GM18511 (cell line): ENCODE measurements at regions not wholly inside any gene's neighbourhood (a gene's known extent, or its start where the extent isn't known, plus 50 kb on each side); places are given as distances from the start of the nearest gene placed in this dataset.

ENCODE experiments used
- ATAC-seq: cut with Tn5 transposase; IDR thresholded peaks from one replicate; pipeline ENCODE4 v1.9.1; 2021; ENCODE audit warnings: mild to moderate bottlenecking, moderate library complexity; ENCODE audit not compliant: unreplicated experiment

- ATAC-seq, result peak; percentile 80
These were observed 140.8 kb downstream of the PTCSC3 start for GRCh38 chr14:36035675-36036074.

GRCh38 chr14:36028665-36029064 is 147.9 kb downstream of the PTCSC3 start:
- no peak for ATAC-seq

- ATAC-seq, result no peak
These were observed 148.3 kb downstream of the PTCSC3 start for GRCh38 chr14:36028218-36028617.

GRCh38 chr14:36027354-36027753 is 149.2 kb downstream of the PTCSC3 start:
- no peak for ATAC-seq

- no peak for ATAC-seq
These were observed 153.6 kb downstream of the PTCSC3 start for GRCh38 chr14:36022765-36023410.

GRCh38 chr14:36021591-36022320 is 154.8 kb downstream of the PTCSC3 start:
- ATAC-seq, result peak; percentile 35

GRCh38 chr14:36021030-36021422 is 155.5 kb downstream of the PTCSC3 start:
- peak; percentile 55 for ATAC-seq

- no peak for ATAC-seq
These were observed 156.1 kb downstream of the PTCSC3 start for GRCh38 chr14:36020120-36021029.

GRCh38 chr14:36019126-36019525 is 157.4 kb downstream of the PTCSC3 start:
- ATAC-seq, result no peak

- ATAC-seq, result no peak
These were observed 162.3 kb downstream of the PTCSC3 start for GRCh38 chr14:36014236-36014635.

- no peak for ATAC-seq
These were observed 163.0 kb downstream of the PTCSC3 start for GRCh38 chr14:36013483-36013882.

GRCh38 chr14:36012621-36013020 is 163.9 kb downstream of the PTCSC3 start:
- ATAC-seq, result no peak

GRCh38 chr14:36009643-36010042 is 166.9 kb downstream of the PTCSC3 start:
- ATAC-seq, result no peak

- ATAC-seq, result no peak
These were observed 169.9 kb downstream of the PTCSC3 start for GRCh38 chr14:36006623-36007022.

GRCh38 chr14:36005670-36006069 is 170.9 kb downstream of the PTCSC3 start:
- no peak for ATAC-seq

- no peak for ATAC-seq
These were observed 174.6 kb downstream of the PTCSC3 start for GRCh38 chr14:36001936-36002335.

- ATAC-seq, result no peak
These were observed 173.2 kb downstream of the BRMS1L start for GRCh38 chr14:35999294-35999693.

- ATAC-seq, result no peak
These were observed 172.2 kb downstream of the BRMS1L start for GRCh38 chr14:35998303-35998702.

GRCh38 chr14:35993684-35993960 is 167.5 kb downstream of the BRMS1L start:
- ATAC-seq, result no peak

- ATAC-seq, result no peak
These were observed 166.9 kb downstream of the BRMS1L start for GRCh38 chr14:35992816-35993683.

- no peak for ATAC-seq
These were observed 165.2 kb downstream of the BRMS1L start for GRCh38 chr14:35991356-35991755.
